HEK293T (cell line): ENCODE measurements at regions not wholly inside any gene's neighbourhood (a gene's known extent, or its start where the extent isn't known, plus 50 kb on each side); places are given as distances from the start of the nearest gene placed in this dataset.

Experiments used
- BHLHE40 ChIP-seq: fragments of 450-650 bp; IDR thresholded peaks from 2 replicates; pipeline ENCODE4 v1.6.1; 2016; ENCODE audit warnings: mild to moderate bottlenecking, moderate library complexity, borderline replicate concordance
- CTBP1 ChIP-seq: fragments of 450-650 bp; IDR thresholded peaks from 2 replicates; pipeline ENCODE4 v1.6.1; 2016; ENCODE audit warnings: borderline replicate concordance
- ELF4 ChIP-seq: fragments of 450-650 bp; IDR thresholded peaks from 2 replicates; pipeline ENCODE4 v1.6.1; 2017; ENCODE audit warnings: antibody characterized with exemption
- FOXA1 ChIP-seq: fragments of 450-650 bp; IDR thresholded peaks from 2 replicates; pipeline ENCODE4 v1.6.1; 2016; ENCODE audit warnings: mild to moderate bottlenecking
- FOXM1 ChIP-seq: fragments of 450-650 bp; IDR thresholded peaks from 2 replicates; pipeline ENCODE4 v1.6.1; 2017; ENCODE audit warnings: mild to moderate bottlenecking, borderline replicate concordance
- HDGF ChIP-seq: fragments of 450-650 bp; IDR thresholded peaks from 2 replicates; pipeline ENCODE4 v1.6.1; 2017; ENCODE audit warnings: antibody characterized with exemption, borderline replicate concordance
- L3MBTL2 ChIP-seq: fragments of 450-650 bp; conservative IDR thresholded peaks from 2 replicates; pipeline ENCODE4 v1.6.1; 2016; ENCODE audit warnings: mild to moderate bottlenecking
- NFRKB ChIP-seq: fragments of 450-650 bp; IDR thresholded peaks from 2 replicates; pipeline ENCODE4 v1.6.1; 2016; ENCODE audit warnings: mild to moderate bottlenecking, moderate library complexity
- PKNOX1 ChIP-seq: fragments of 450-650 bp; IDR thresholded peaks from 2 replicates; pipeline ENCODE4 v1.6.1; 2016
- SP1 ChIP-seq: fragments of 450-650 bp; IDR thresholded peaks from 2 replicates; pipeline ENCODE4 v1.6.1; 2017
- TARDBP ChIP-seq: fragments of 450-650 bp; IDR thresholded peaks from 2 replicates; pipeline ENCODE4 v1.6.1; 2016
- ZNF384 ChIP-seq: fragments of 450-650 bp; IDR thresholded peaks from 2 replicates; pipeline ENCODE4 v1.6.1; 2016

- no peak for TF ChIP-seq SP1
- no peak for TF ChIP-seq BHLHE40
- TF ChIP-seq CTBP1, result no peak
- TF ChIP-seq HDGF, result no peak
- no peak for TF ChIP-seq FOXM1
- no peak for TF ChIP-seq TARDBP
- TF ChIP-seq NFRKB, result no peak
- no peak for TF ChIP-seq ELF4
- no peak for TF ChIP-seq ZNF384
- TF ChIP-seq FOXA1, result no peak
- TF ChIP-seq L3MBTL2, result peak; percentile 54
- no peak for TF ChIP-seq PKNOX1
Observed at GRCh38 chr13:67763384-67763783, 533.2 kb upstream of the PCDH9 start.
